Transverse colon (tissue), 4 donors: ENCODE measurements at regions not wholly inside any gene's neighbourhood (a gene's known extent, or its start where the extent isn't known, plus 50 kb on each side); places are given as distances from the start of the nearest gene placed in this dataset.

Source experiments
- EP300 ChIP-seq: sonication (generic); formaldehyde crosslinking; IDR thresholded peaks from one replicate; pipeline ENCODE4 v1.6.1; 2017; ENCODE audit warnings: antibody characterized with exemption, low read depth
- POLR2A ChIP-seq: fragments of 450-650 bp; IDR thresholded peaks from one replicate; pipeline ENCODE4 v1.6.1; 2016; ENCODE audit warnings: antibody characterized with exemption, mild to moderate bottlenecking, moderate library complexity
- POLR2AphosphoS5 ChIP-seq, 3 donors: sonication (generic); formaldehyde crosslinking; IDR thresholded peaks; one replicate each; pipeline ENCODE4 v1.6.1; 2016; ENCODE audit warnings: antibody characterized with exemption in 3 of 3
- TF ChIP-seq, protein P1 (sequence below), 5 experiments: fragments of 200-600 bp in 3 of 5; fragments of 450-650 bp in 2 of 5; sonication (generic) in 3 of 5; IDR thresholded peaks; 1 replicate in 2 of 5; 2 replicates in 3 of 5; pipeline ENCODE4 v1.5.1; 2016 to 2017; ENCODE audit warnings: antibody characterized with exemption in 5 of 5, inconsistent platforms in 3 of 5, mild to moderate bottlenecking in 2 of 5, moderate library complexity in 1 of 5

DNA sequence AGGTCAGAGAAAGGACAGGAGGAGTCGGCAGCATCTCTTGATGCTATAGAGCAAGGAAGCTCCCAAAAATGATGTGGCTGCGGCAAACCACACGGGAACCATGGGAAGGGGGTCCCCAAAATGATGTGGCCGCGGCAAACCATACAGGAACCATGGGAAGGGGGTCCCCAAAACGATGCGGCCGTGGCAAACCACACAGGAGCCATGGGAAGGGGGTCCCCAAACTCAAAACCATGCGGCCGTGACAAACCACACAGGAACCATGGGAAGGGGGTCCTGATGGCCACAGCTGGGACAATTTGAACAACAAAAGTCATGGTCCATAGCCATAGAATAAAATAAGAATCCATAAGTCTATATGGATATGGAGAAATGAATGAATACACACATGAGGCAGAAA lies 58.4 kb upstream of the GLI2 start:
- TF ChIP-seq, protein P1, sequence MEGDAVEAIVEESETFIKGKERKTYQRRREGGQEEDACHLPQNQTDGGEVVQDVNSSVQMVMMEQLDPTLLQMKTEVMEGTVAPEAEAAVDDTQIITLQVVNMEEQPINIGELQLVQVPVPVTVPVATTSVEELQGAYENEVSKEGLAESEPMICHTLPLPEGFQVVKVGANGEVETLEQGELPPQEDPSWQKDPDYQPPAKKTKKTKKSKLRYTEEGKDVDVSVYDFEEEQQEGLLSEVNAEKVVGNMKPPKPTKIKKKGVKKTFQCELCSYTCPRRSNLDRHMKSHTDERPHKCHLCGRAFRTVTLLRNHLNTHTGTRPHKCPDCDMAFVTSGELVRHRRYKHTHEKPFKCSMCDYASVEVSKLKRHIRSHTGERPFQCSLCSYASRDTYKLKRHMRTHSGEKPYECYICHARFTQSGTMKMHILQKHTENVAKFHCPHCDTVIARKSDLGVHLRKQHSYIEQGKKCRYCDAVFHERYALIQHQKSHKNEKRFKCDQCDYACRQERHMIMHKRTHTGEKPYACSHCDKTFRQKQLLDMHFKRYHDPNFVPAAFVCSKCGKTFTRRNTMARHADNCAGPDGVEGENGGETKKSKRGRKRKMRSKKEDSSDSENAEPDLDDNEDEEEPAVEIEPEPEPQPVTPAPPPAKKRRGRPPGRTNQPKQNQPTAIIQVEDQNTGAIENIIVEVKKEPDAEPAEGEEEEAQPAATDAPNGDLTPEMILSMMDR (IDR thresholded peaks at IDR 0.05), result no peak
- TF ChIP-seq POLR2A, result no peak
- no peak for TF ChIP-seq EP300
- TF ChIP-seq POLR2AphosphoS5 (IDR thresholded peaks at IDR 0.05), result no peak
